AG20443 (cell line): ENCODE measurements at regions not wholly inside any gene's neighbourhood (a gene's known extent, or its start where the extent isn't known, plus 50 kb on each side); places are given as distances from the start of the nearest gene placed in this dataset.
A peak's percentile ranks its signal among the peaks of the same experiment; 100 is the strongest.
"Not testable (repeated sequence)": the region's sequence is repeated elsewhere in the genome, so short reads cannot be mapped to it uniquely, and the experiment has no call there.

ENCODE experiments used
- DNase-seq: peaks from one replicate; pipeline ENCODE4 v3.0.0; 2012; ENCODE audit warnings: low spot score, mixed read lengths

- peak; percentile 68 for DNase-seq
Observed at GRCh38 chr3:194043516-194043915, 92.4 kb upstream of the HES1 start.

- no peak for DNase-seq
Observed at GRCh38 chr3:194045289-194045688, 90.7 kb upstream of the HES1 start.

- no peak for DNase-seq
Observed at GRCh38 chr3:194045919-194046318, 90.0 kb upstream of the HES1 start.

GRCh38 chr3:194046531-194046930, 89.4 kb upstream of the HES1 start:
- DNase-seq = no peak

- DNase-seq = peak; percentile 24
Observed at GRCh38 chr3:194046995-194047645, 88.8 kb upstream of the HES1 start.

GRCh38 chr3:194049394-194049793, 86.6 kb upstream of the HES1 start:
- DNase-seq = no peak

- DNase-seq = no peak
Observed at GRCh38 chr3:194050782-194051320, 85.1 kb upstream of the HES1 start.

- DNase-seq = no peak
Observed at GRCh38 chr3:194051366-194052149, 84.4 kb upstream of the HES1 start.

GRCh38 chr3:194053136-194053535, 82.8 kb upstream of the HES1 start:
- DNase-seq = no peak

GRCh38 chr3:194054016-194054415, 81.9 kb upstream of the HES1 start:
- no peak for DNase-seq

GRCh38 chr3:194054540-194054939, 81.4 kb upstream of the HES1 start:
- DNase-seq = no peak

GRCh38 chr3:194054961-194055360, 81.0 kb upstream of the HES1 start:
- DNase-seq = no peak

- DNase-seq = not testable (repeated sequence)
Observed at GRCh38 chr3:194056323-194056722, 79.6 kb upstream of the HES1 start.

GRCh38 chr3:194056731-194057415, 79.1 kb upstream of the HES1 start:
- no peak for DNase-seq

- no peak for DNase-seq
Observed at GRCh38 chr3:194057570-194058188, 78.3 kb upstream of the HES1 start.

GRCh38 chr3:194058189-194058571, 77.8 kb upstream of the HES1 start:
- peak; percentile 79 for DNase-seq

- DNase-seq = no peak
Observed at GRCh38 chr3:194058753-194059152, 77.2 kb upstream of the HES1 start.

GRCh38 chr3:194061421-194062030, 74.4 kb upstream of the HES1 start:
- DNase-seq = no peak

- no peak for DNase-seq
Observed at GRCh38 chr3:194062830-194063229, 73.1 kb upstream of the HES1 start.

- DNase-seq = no peak
Observed at GRCh38 chr3:194064380-194065332, 71.3 kb upstream of the HES1 start.

- DNase-seq = not testable (repeated sequence)
Observed at GRCh38 chr3:194067327-194067726, 68.6 kb upstream of the HES1 start.
